Left ventricle myocardium inferior (tissue), 1 donor: ENCODE measurements at regions not wholly inside any gene's neighbourhood (a gene's known extent, or its start where the extent isn't known, plus 50 kb on each side); places are given as distances from the start of the nearest gene placed in this dataset.

Experiments used
- DNase-seq: peaks from one replicate; pipeline ENCODE4 v3.0.0-alpha.2; 2020
- H3K27ac ChIP-seq: fragments of 200-600 bp; replicated peaks from 2 replicates; pipeline ENCODE4 v1.8.0; 2021
- H3K27me3 ChIP-seq: fragments of 200-600 bp; 2 replicates; pipeline ENCODE4 v1.8.0; 2021; ENCODE audit warnings: low read depth
- H3K36me3 ChIP-seq: fragments of 200-600 bp; 2 replicates; pipeline ENCODE4 v1.8.0; 2021
- H3K4me1 ChIP-seq: fragments of 200-600 bp; 2 replicates; pipeline ENCODE4 v1.8.0; 2021
- H3K4me3 ChIP-seq: fragments of 200-600 bp; 2 replicates; pipeline ENCODE4 v1.8.0; 2021; ENCODE audit warnings: mild to moderate bottlenecking, moderate library complexity
- H3K9me3 ChIP-seq: fragments of 200-600 bp; replicated peaks from 2 replicates; pipeline ENCODE4 v1.8.0; 2021
- intact Hi-C: fragments of 100-400 bp; cut with micrococcal nuclease; formaldehyde crosslinking; loops from one replicate; pipeline ENCODE4 v1.11.0; 2022
- TF ChIP-seq, protein P1 (sequence below): fragments of 200-600 bp; IDR thresholded peaks from 2 replicates; pipeline ENCODE4 v1.8.0; 2021; ENCODE audit warnings: antibody characterized with exemption, mild to moderate bottlenecking, borderline replicate concordance
- donor health status: DM: no; HTN: yes; CAD: no; lungs with severe emphysema.

DNA sequence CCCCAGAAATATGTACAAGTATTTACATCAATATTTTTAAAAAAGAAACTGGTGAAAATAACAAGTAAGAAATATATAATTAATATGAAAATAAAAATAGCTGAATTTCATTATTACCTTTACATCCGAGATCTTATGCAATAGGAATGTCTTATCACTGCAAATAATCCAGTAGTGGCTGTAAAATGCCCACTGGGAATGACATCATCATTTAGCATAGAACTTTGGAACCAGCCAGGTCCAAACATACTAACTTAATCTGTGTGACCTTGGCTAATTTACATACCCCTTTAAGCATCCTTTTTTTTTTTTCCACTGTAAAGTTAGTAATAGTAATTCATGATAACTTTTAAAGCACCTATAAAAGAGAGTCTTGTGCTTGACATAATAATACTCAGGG lies 611.7 kb downstream of the ZIC1 start:
- no peak overlapping the region for H3K27ac ChIP-seq
- peaks cover 41% of the 10 kb centered on the region for H3K9me3 ChIP-seq
- TF ChIP-seq, protein P1, sequence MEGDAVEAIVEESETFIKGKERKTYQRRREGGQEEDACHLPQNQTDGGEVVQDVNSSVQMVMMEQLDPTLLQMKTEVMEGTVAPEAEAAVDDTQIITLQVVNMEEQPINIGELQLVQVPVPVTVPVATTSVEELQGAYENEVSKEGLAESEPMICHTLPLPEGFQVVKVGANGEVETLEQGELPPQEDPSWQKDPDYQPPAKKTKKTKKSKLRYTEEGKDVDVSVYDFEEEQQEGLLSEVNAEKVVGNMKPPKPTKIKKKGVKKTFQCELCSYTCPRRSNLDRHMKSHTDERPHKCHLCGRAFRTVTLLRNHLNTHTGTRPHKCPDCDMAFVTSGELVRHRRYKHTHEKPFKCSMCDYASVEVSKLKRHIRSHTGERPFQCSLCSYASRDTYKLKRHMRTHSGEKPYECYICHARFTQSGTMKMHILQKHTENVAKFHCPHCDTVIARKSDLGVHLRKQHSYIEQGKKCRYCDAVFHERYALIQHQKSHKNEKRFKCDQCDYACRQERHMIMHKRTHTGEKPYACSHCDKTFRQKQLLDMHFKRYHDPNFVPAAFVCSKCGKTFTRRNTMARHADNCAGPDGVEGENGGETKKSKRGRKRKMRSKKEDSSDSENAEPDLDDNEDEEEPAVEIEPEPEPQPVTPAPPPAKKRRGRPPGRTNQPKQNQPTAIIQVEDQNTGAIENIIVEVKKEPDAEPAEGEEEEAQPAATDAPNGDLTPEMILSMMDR: no peak
- no peaks in the 10 kb centered on the region for H3K36me3 ChIP-seq
- no peak for DNase-seq
- intact Hi-C loops: no loop called here
- H3K4me3 ChIP-seq: no peak overlapping the region
- H3K4me1 ChIP-seq: no peaks in the 10 kb centered on the region
- H3K27me3 ChIP-seq: no peaks in the 10 kb centered on the region

DNA sequence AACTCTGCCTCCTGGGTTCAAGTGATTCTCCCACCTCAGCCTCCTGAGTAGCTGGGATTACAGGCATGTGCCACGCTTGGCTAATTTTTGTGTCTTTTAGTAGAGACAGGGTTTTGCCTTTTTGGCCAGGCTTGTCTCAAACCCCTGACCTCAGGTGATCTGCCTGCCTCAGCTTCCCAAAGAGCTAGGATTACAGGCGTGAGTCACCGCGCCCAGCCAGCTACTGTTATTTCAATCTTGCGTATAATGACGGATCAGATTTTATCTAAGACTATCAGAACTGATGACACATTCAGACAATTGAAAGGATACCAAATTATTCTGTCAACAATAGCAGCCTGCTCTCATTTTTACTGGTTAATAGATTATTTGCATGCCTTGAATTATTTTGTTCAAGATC lies 612.2 kb downstream of the ZIC1 start:
- H3K4me3 ChIP-seq: no peak overlapping the region
- H3K4me1 ChIP-seq: no peaks in the 10 kb centered on the region
- no peaks in the 10 kb centered on the region for H3K36me3 ChIP-seq
- TF ChIP-seq, protein P1: no peak
- H3K9me3 ChIP-seq: peaks cover 35% of the 10 kb centered on the region
- H3K27ac ChIP-seq: no peak overlapping the region
- DNase-seq: no peak
- intact Hi-C loops: no loop called here
- no peaks in the 10 kb centered on the region for H3K27me3 ChIP-seq

DNA sequence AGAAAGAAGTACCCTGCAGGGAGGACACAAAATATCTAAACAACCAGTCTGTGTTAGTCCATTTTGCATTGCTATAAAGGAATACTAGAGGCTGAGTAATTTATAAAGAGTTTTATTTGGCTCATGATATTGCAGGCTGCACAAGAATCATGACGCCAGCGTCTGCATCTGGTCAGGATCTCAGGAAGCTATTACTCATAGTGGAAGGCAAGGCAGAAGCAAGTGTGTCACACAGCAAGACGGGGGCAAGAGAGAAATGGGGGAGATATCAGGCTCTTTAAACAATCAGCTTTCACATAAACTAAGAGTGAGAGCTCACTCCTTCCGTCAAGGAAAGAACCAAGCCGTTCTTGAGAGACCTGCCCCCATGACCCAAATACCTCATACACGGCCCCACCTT lies 614.8 kb downstream of the ZIC1 start:
- Histone ChIP-seq H3K4me3 (no peak overlapping the region), H3K27ac (no peak overlapping the region), H3K9me3 (peaks cover 11% of the 10 kb centered on the region), H3K4me1 (no peaks in the 10 kb centered on the region), H3K36me3 (no peaks in the 10 kb centered on the region), H3K27me3 (no peaks in the 10 kb centered on the region)
- TF ChIP-seq, protein P1: no peak
- no peak for DNase-seq
- intact Hi-C loops: no loop called here

DNA sequence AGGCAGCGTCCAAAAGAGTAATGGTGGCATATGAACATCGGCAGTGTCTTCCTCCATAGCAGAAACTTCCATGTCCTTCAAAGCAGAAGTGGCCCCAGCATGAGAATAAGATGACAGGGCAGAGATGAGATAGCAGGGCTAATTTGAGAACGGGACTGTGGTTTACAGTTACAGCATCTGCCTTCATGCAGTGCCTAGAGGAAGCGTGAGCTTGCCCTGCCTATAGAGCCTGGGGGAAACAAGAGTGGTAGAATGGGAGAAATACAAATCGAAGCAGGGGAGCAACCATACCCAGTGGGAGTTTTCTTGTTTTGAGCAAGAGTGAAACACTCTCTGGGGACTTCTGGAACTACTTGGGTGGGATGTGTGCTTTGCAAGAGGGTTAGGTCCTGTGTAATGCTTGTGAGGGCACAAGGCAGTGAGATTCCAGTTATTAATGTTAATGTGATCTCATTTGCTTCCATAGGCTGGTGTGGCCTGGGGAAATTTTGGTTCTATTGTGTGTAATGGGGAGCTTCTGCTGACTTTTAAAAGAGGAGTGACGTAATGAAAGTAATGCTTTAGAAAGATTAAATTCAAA lies 616.9 kb downstream of the ZIC1 start:
- H3K27me3 ChIP-seq: no peaks in the 10 kb centered on the region
- no peak for DNase-seq
- no peak overlapping the region for H3K4me3 ChIP-seq

DNA sequence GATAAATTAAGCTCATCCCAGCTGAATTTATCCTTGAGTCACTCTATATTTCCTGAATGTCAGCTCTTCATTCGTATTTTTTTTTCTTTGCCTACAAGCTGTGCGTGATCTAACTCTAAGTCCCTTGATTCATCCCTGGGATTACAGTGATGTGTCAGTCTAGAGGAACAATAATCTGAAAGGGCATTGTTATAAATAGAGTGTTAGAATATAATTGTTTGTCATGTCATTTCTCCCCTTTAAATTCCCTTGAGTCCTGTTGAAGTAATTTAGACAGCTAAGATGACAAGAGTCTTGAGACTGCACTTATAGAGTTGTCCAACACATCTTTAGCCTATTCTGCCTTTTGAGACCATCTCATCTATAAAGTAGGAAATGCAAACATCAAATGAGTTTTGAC lies 621.8 kb downstream of the ZIC1 start:
- H3K4me3 ChIP-seq: no peak overlapping the region
- no peak overlapping the region for H3K27ac ChIP-seq
- H3K36me3 ChIP-seq: no peaks in the 10 kb centered on the region
- H3K9me3 ChIP-seq: no peaks in the 10 kb centered on the region
- TF ChIP-seq, protein P1: no peak
- DNase-seq: no peak
- intact Hi-C loops: no loop called here
- H3K27me3 ChIP-seq: no peaks in the 10 kb centered on the region
- H3K4me1 ChIP-seq: no peaks in the 10 kb centered on the region

More for the DNA sequence above, 616.9 kb downstream of the ZIC1 start:
- intact Hi-C loops: no loop called here
- TF ChIP-seq, protein P1: no peak
- Histone ChIP-seq H3K27ac (no peak overlapping the region), H3K36me3 (no peaks in the 10 kb centered on the region), H3K9me3 (no peaks in the 10 kb centered on the region), H3K4me1 (no peaks in the 10 kb centered on the region)

DNA sequence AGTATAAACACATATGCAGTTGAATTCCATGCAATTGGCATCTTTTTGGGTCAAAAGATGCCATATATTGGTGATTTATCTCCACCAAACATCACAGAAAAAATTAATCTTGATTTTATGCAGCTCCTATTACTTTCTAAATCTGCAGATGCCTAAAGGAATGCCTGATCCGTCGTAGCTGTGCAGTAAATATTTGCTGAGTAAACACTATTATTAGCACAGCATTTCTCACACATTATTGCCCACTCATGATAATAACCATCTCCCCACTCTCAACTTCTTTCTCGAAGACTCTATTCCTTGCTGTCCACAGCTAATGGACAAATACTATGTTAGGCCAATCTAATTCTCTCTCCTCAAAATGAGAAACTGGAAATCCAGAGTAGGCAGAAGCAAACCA lies 625.2 kb downstream of the ZIC1 start:
- H3K4me3 ChIP-seq: no peak overlapping the region
- intact Hi-C loops: no loop called here
- no peaks in the 10 kb centered on the region for H3K9me3 ChIP-seq
- no peak overlapping the region for H3K27ac ChIP-seq
- no peaks in the 10 kb centered on the region for H3K4me1 ChIP-seq
- H3K36me3 ChIP-seq: no peaks in the 10 kb centered on the region
- DNase-seq: no peak
- TF ChIP-seq, protein P1: no peak
- H3K27me3 ChIP-seq: no peaks in the 10 kb centered on the region
